H1 (cell line): ENCODE measurements at regions not wholly inside any gene's neighbourhood (a gene's known extent, or its start where the extent isn't known, plus 50 kb on each side); places are given as distances from the start of the nearest gene placed in this dataset.

ENCODE experiments used
- CTCF ChIA-PET: fragments of 300-600 bp; sonication (Branson Sonifier 250); formaldehyde crosslinking; loops from one replicate; lab custom pipeline; 2021; ENCODE audit not compliant: partially characterized antibody; lab: Charles Lee
- POLR2A ChIA-PET: fragments of 300-600 bp; sonication (Branson Sonifier 250); formaldehyde crosslinking; loops from one replicate; lab custom pipeline; 2021; ENCODE audit warnings: inconsistent platforms; ENCODE audit not compliant: partially characterized antibody; lab: Charles Lee
- DNase-seq, 2 experiments: peaks; one replicate each; pipeline versions ENCODE4 v3.0.0 to v3.0.0-alpha.2; 2010 to 2022; ENCODE audit warnings: low spot score in 2 of 2, low read depth in 1 of 2, mixed read lengths in 1 of 2
- FAIRE-seq: peaks from 2 replicates; lab custom pipeline; 2011; peaks lifted over from hg19 to GRCh38; lab: Jason Lieb, UNC
- H2AFZ ChIP-seq: 2 replicates; pipeline ENCODE4 v1.8.1; 2012; ENCODE audit warnings: low read length, inconsistent platforms
- H2AK5ac ChIP-seq: 2 replicates; pipeline ENCODE4 v1.6.1; 2013; ENCODE audit warnings: low read depth, low read length
- H2BK120ac ChIP-seq: replicated peaks from 2 replicates; pipeline ENCODE3; 2013; ENCODE audit warnings: low read depth, low read length, inconsistent platforms
- H2BK12ac ChIP-seq: 2 replicates; pipeline ENCODE4 v1.6.1; 2013; ENCODE audit warnings: low read depth, low read length
- H2BK15ac ChIP-seq: 2 replicates; pipeline ENCODE4 v1.6.1; 2013; ENCODE audit warnings: low read length
- H2BK20ac ChIP-seq: 2 replicates; pipeline ENCODE4 v1.6.1; 2013; ENCODE audit warnings: low read length
- H2BK5ac ChIP-seq: 2 replicates; pipeline ENCODE4 v1.6.1; 2013; ENCODE audit warnings: low read depth, low read length
- H3K14ac ChIP-seq: 2 replicates; pipeline ENCODE4 v1.6.1; 2013; ENCODE audit warnings: inconsistent platforms; ENCODE audit not compliant: insufficient read length
- H3K18ac ChIP-seq: 2 replicates; pipeline ENCODE4 v1.6.1; 2013; ENCODE audit warnings: low read length; ENCODE audit errors: extremely low read depth
- H3K23ac ChIP-seq: 2 replicates; pipeline ENCODE4 v1.6.1; 2013; ENCODE audit warnings: inconsistent platforms; ENCODE audit not compliant: insufficient read length
- H3K23me2 ChIP-seq: 2 replicates; pipeline ENCODE4 v1.6.1; 2013; ENCODE audit warnings: low read depth, low read length
- H3K27ac ChIP-seq: 2 replicates; pipeline ENCODE4 v1.6.1; 2011; ENCODE audit warnings: low read depth, low read length, inconsistent platforms
- H3K27me3 ChIP-seq, 4 experiments: replicated peaks in 1 of 4; 1 replicate in 1 of 4; 2 replicates in 3 of 4; pipeline versions ENCODE4 v1.6.1 to v1.8.1; 2011 to 2013; ENCODE audit warnings: low read length in 3 of 4, mild to moderate bottlenecking in 3 of 4, inconsistent platforms in 2 of 4, mixed read lengths in 2 of 4, moderate library complexity in 1 of 4; ENCODE audit not compliant: control insufficient read depth in 3 of 4, insufficient read depth in 3 of 4; ENCODE audit errors: extremely low read depth in 1 of 4
- H3K36me3 ChIP-seq, 4 experiments: 2 replicates each; pipeline versions ENCODE4 v1.6.1 to v1.8.1; 2011 to 2013; ENCODE audit warnings: mild to moderate bottlenecking in 4 of 4, low read length in 3 of 4, moderate library complexity in 2 of 4, control low read depth in 1 of 4, inconsistent platforms in 1 of 4; ENCODE audit not compliant: insufficient read depth in 4 of 4, control insufficient read depth in 2 of 4
- H3K4ac ChIP-seq: replicated peaks from 2 replicates; pipeline ENCODE3; 2013; ENCODE audit warnings: low read length, low read depth, mixed read lengths, inconsistent platforms; ENCODE audit not compliant: insufficient read length
- H3K4me1 ChIP-seq, 4 experiments: replicated peaks in 1 of 4; 1 replicate in 1 of 4; 2 replicates in 3 of 4; pipeline versions ENCODE4 v1.6.1 to v1.8.1; 2011 to 2013; ENCODE audit warnings: low read length in 3 of 4, inconsistent platforms in 2 of 4, mixed read lengths in 1 of 4; ENCODE audit not compliant: insufficient read depth in 4 of 4, control insufficient read depth in 3 of 4
- H3K4me2 ChIP-seq, 2 experiments: 2 replicates each; pipeline versions ENCODE4 v1.6.1 to v1.8.1; 2011 to 2013; ENCODE audit warnings: low read depth in 2 of 2, low read length in 2 of 2, control low read depth in 1 of 2, inconsistent platforms in 1 of 2, mild to moderate bottlenecking in 1 of 2; ENCODE audit not compliant: insufficient read depth in 1 of 2
- H3K4me3 ChIP-seq, 4 experiments: fragments of 200-600, 300-600 bp in 1 of 4; sonication (generic), shearing (Covaris generic), sonication (Bioruptor Twin) in 1 of 4; 2 replicates each; pipeline versions ENCODE4 v1.5.1 to v1.8.1; 2011 to 2016; ENCODE audit warnings: low read length in 4 of 4, low read depth in 3 of 4, control low read depth in 2 of 4, inconsistent platforms in 2 of 4, mild to moderate bottlenecking in 2 of 4, mixed read lengths in 1 of 4, moderate library complexity in 1 of 4; ENCODE audit not compliant: insufficient read depth in 2 of 4; ENCODE audit errors: extremely low read depth in 1 of 4
- H3K56ac ChIP-seq: replicated peaks from 2 replicates; pipeline ENCODE3; 2013; ENCODE audit warnings: low read depth, mild to moderate bottlenecking, mixed read lengths, low read length, inconsistent platforms; ENCODE audit not compliant: insufficient read length
- H3K79me1 ChIP-seq: 2 replicates; pipeline ENCODE4 v1.6.1; 2013; ENCODE audit warnings: low read depth, low read length, control low read depth
- H3K79me2 ChIP-seq, 2 experiments: 2 replicates each; pipeline versions ENCODE4 v1.6.1 to v1.8.1; 2012 to 2013; ENCODE audit warnings: low read length in 2 of 2, mild to moderate bottlenecking in 2 of 2, inconsistent platforms in 1 of 2; ENCODE audit not compliant: insufficient read depth in 2 of 2, control insufficient read depth in 1 of 2
- H3K9ac ChIP-seq, 4 experiments: replicated peaks in 1 of 4; 1 replicate in 1 of 4; 2 replicates in 3 of 4; pipeline versions ENCODE4 v1.6.1 to v1.8.1; 2011 to 2013; ENCODE audit warnings: low read depth in 3 of 4, low read length in 3 of 4, control low read depth in 2 of 4, mild to moderate bottlenecking in 2 of 4, moderate library complexity in 2 of 4, inconsistent platforms in 1 of 4; ENCODE audit errors: extremely low read depth in 1 of 4
- H3K9me3 ChIP-seq, 2 experiments: 2 replicates each; pipeline versions ENCODE4 v1.6.1 to v1.8.1; 2012 to 2013; ENCODE audit warnings: mild to moderate bottlenecking in 2 of 2, moderate library complexity in 2 of 2, control low read depth in 1 of 2, inconsistent platforms in 1 of 2, low read depth in 1 of 2, low read length in 1 of 2, mixed read lengths in 1 of 2; ENCODE audit not compliant: insufficient read depth in 2 of 2
- H4K20me1 ChIP-seq, 2 experiments: replicated peaks in 1 of 2; 2 replicates each; pipeline versions ENCODE3 to v1.8.1; 2011 to 2013; ENCODE audit warnings: inconsistent platforms in 2 of 2, low read length in 2 of 2, mild to moderate bottlenecking in 1 of 2; ENCODE audit not compliant: insufficient read depth in 2 of 2, control insufficient read depth in 1 of 2
- H4K5ac ChIP-seq: 2 replicates; pipeline ENCODE4 v1.6.1; 2013; ENCODE audit warnings: low read length, low read depth, mixed read lengths, inconsistent platforms; ENCODE audit not compliant: insufficient read length
- H4K8ac ChIP-seq: 2 replicates; pipeline ENCODE4 v1.8.0; 2013; ENCODE audit warnings: mild to moderate bottlenecking, moderate library complexity, low read length, inconsistent platforms; ENCODE audit not compliant: insufficient read depth; ENCODE audit errors: extremely low read depth
- H4K91ac ChIP-seq: replicated peaks from 2 replicates; pipeline ENCODE3; 2013; ENCODE audit warnings: low read length, mixed read lengths, inconsistent platforms; ENCODE audit not compliant: insufficient read length
- BACH1 ChIP-seq: IDR thresholded peaks from 2 replicates; pipeline ENCODE4 v1.6.1; 2012; ENCODE audit warnings: low read length, improper control_type of control experiment
- CBX8 ChIP-seq: fragments of 300-800, 300-1000 bp; sonication (generic); IDR thresholded peaks from 2 replicates; pipeline ENCODE4 v1.7.1; 2016; ENCODE audit warnings: low read depth, low read length, borderline replicate concordance
- CHD1 ChIP-seq: IDR thresholded peaks from 2 replicates; pipeline ENCODE4 v1.6.1; 2012; ENCODE audit warnings: low read depth, low read length, improper control_type of control experiment
- CTBP2 ChIP-seq: IDR thresholded peaks from 2 replicates; pipeline ENCODE4 v1.7.0; 2011; ENCODE audit warnings: borderline replicate concordance, mild to moderate bottlenecking, moderate library complexity, mixed read lengths, low read length; ENCODE audit not compliant: insufficient read depth, insufficient read length
- EP300 ChIP-seq, 2 experiments: IDR thresholded peaks; 1 replicate in 1 of 2; 2 replicates in 1 of 2; pipeline ENCODE4 v1.6.1; 2011 to 2012; ENCODE audit warnings: low read depth in 2 of 2, low read length in 2 of 2, mild to moderate bottlenecking in 2 of 2, borderline replicate concordance in 1 of 2, inconsistent platforms in 1 of 2, moderate library complexity in 1 of 2
- JUND ChIP-seq: IDR thresholded peaks from 2 replicates; pipeline ENCODE4 v1.6.1; 2011; ENCODE audit warnings: mild to moderate bottlenecking, improper control_type of control experiment, low read length
- KDM4A ChIP-seq: IDR thresholded peaks from one replicate; pipeline ENCODE4 v1.7.1; 2012; ENCODE audit warnings: low read depth, mild to moderate bottlenecking, moderate library complexity, low read length, inconsistent platforms; ENCODE audit not compliant: severe bottlenecking
- PHF8 ChIP-seq: fragments of 200-600 bp; sonication (generic); conservative IDR thresholded peaks from 2 replicates; pipeline ENCODE4 v1.7.1; 2012; ENCODE audit warnings: low read depth, mild to moderate bottlenecking, inconsistent platforms, low read length, moderate library complexity
- SIN3A ChIP-seq, 2 experiments: IDR thresholded peaks in 1 of 2; conservative IDR thresholded peaks in 1 of 2; 2 replicates each; pipeline ENCODE4 v1.6.1; 2011 to 2012; ENCODE audit warnings: low read length in 2 of 2, improper control_type of control experiment in 1 of 2, low read depth in 1 of 2, mild to moderate bottlenecking in 1 of 2
- SIRT6 ChIP-seq: IDR thresholded peaks from one replicate; pipeline ENCODE4 v1.7.1; 2012; ENCODE audit warnings: low read length, inconsistent platforms
- TAF7 ChIP-seq: optimal IDR thresholded peaks from 2 replicates; pipeline ENCODE3; 2011; ENCODE audit warnings: low read depth, mild to moderate bottlenecking, inconsistent platforms, low read length, moderate library complexity, borderline replicate concordance
- WGBS, 2 experiments: shearing (Covaris generic) in 1 of 2; methylation state at CpG; one replicate each; pipeline versions ENCODE4 v1.1.6 to v1.1.7; 2013 to 2015; ENCODE audit warnings: low lambda C conversion rate in 2 of 2, mixed read lengths in 2 of 2, inconsistent platforms in 1 of 2, low coverage in 1 of 2, missing lambda C conversion rate in 1 of 2; ENCODE audit not compliant: insufficient replicate concordance in 2 of 2, insufficient coverage in 1 of 2, insufficient read length in 1 of 2; ENCODE audit errors: extremely low coverage in 1 of 2, missing lambda C conversion rate in 1 of 2; 5-methylcytosine and 5-hydroxymethylcytosine counted together
- TF ChIP-seq, protein P1 (sequence below): IDR thresholded peaks from 2 replicates; pipeline ENCODE4 v1.6.1; 2011; ENCODE audit warnings: low read depth, mild to moderate bottlenecking, low read length; ENCODE audit not compliant: insufficient read depth

DNA sequence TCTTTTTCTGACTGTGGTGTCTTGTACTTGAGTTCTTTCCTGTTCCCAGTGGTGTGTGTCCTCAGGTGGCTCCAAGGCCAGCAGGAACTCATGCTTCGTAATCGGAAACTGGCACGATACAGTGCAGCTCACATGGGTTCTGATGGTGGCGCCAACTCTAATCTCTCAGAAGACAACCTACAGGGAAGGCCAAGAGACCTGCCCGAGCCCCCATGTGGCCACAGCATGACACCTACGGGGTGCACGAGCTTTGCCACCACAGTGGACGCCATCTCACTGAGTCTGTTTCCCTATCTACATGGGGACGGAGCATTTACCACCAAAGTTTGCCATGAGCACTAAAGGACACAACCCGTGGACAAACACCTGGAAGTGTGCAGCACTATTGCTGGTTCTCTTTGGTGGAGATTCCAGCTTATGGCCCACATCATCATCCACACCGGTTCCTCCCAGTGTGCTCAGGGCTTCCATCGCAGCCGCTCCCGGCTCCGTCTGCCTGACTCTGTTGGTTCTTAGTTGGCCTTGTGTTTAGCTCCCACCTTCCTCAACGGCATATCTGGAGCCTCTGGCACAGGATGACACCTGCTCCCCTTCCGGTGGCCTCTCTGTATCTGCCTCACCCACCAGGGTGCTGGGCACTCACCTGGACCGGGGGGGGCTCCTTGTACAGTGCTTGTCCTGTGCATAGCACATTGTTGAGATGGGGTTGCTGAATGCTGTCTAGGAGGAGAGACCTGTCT lies 586.6 kb upstream of the MKI67 start:
- CTCF ChIA-PET = interaction anchor here (1.8 kb wide), 1 partner anchor 10 kb away, joined by 5 read pairs; no protein-coding TSS in a partner anchor
- Histone ChIP-seq H2AFZ (no peak overlapping the region), H3K4ac (peak overlapping the region; percentile 35), H4K20me1 (no peaks in the 10 kb centered on the region), H3K4me2 (no peak overlapping the region), H4K8ac (0 out of 2 replicates have a peak overlapping the region, but pooled peaks have one; percentile 1), H3K79me2 (no peaks in the 10 kb centered on the region), H3K9ac (no peak overlapping the region), H3K23ac (no peak overlapping the region), H2BK20ac (no peak overlapping the region), H2BK5ac (no peak overlapping the region), H4K5ac (no peak overlapping the region), H3K79me1 (no peaks in the 10 kb centered on the region), H3K56ac (no peak overlapping the region), H2BK12ac (no peak overlapping the region), H3K27ac (no peak overlapping the region), H3K27me3 (no peaks in the 10 kb centered on the region), H2BK120ac (no peak overlapping the region), H3K4me1 (peaks cover 0 to 6% (median 0%) of the 10 kb centered on the region in 4 experiments; a peak in 3 of 7 replicates), H2BK15ac (no peak overlapping the region), H3K14ac (no peak overlapping the region), H2AK5ac (no peak overlapping the region), H3K23me2 (no peaks in the 10 kb centered on the region), H4K91ac (no peak overlapping the region), H3K4me3 (no peak overlapping the region), H3K18ac (no peak overlapping the region), H3K9me3 (no peaks in the 10 kb centered on the region), H3K36me3 (no peaks in the 10 kb centered on the region)
- FAIRE-seq = no peak
- no peak for DNase-seq
- POLR2A ChIA-PET = no interaction called here
- WGBS, 2 experiments = 96% methylated on average over 18 of the region's 18 CpGs; no CpG with 5 or more reads in 1 of the 2 experiments
- TF ChIP-seq KDM4A (no peak), CTBP2 (no peak), BACH1 (no peak), PHF8 (no peak), SIN3A (conservative IDR thresholded peaks at IDR 0.05 in 1 of 2, IDR thresholded peaks at IDR 0.05 in 1 of 2; ENCODE audit: low read depth in 1 of 2, low read length in 2 of 2) (no peak), SIRT6 (no peak), EP300 (IDR thresholded peaks at IDR 0.05; ENCODE audit: borderline replicate concordance in 1 of 2, low read depth in 2 of 2, low read length in 2 of 2) (no peak), JUND (no peak), CHD1 (no peak), CBX8 (no peak), TAF7 (no peak)
- TF ChIP-seq, protein P1, sequence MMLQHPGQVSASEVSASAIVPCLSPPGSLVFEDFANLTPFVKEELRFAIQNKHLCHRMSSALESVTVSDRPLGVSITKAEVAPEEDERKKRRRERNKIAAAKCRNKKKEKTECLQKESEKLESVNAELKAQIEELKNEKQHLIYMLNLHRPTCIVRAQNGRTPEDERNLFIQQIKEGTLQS = no peak
